Prostate gland (tissue), 2 donors: ENCODE measurements at regions not wholly inside any gene's neighbourhood (a gene's known extent, or its start where the extent isn't known, plus 50 kb on each side); places are given as distances from the start of the nearest gene placed in this dataset.

Experiments used
- CTCF ChIP-seq, 4 experiments: fragments of 200-600 bp in 2 of 4; fragments of 450-650 bp in 2 of 4; sonication (generic) in 2 of 4; IDR thresholded peaks; 1 replicate in 3 of 4; 2 replicates in 1 of 4; pipeline ENCODE4 v1.5.1; 2016 to 2019; ENCODE audit warnings: antibody characterized with exemption in 4 of 4, mild to moderate bottlenecking in 2 of 4, moderate library complexity in 2 of 4
- POLR2A ChIP-seq: fragments of 450-650 bp; IDR thresholded peaks from one replicate; pipeline ENCODE4 v1.6.1; 2016; ENCODE audit warnings: antibody characterized with exemption, mild to moderate bottlenecking

- TF ChIP-seq POLR2A = no peak
- no peak for TF ChIP-seq CTCF (IDR thresholded peaks at IDR 0.05)
Measured at GRCh38 chr12:111308473-111308872, 60.4 kb downstream of the PHETA1 start.
